ENCODE measurements at regions not wholly inside any gene's neighbourhood (a gene's known extent, or its start where the extent isn't known, plus 50 kb on each side); places are given as distances from the start of the nearest gene placed in this dataset.

GRCh38 chr9:110133608-110134210, 74.2 kb downstream of the C9orf152 start:
- Histone ChIP-seq H3K9me3 (no peaks in the 10 kb centered on the region), H3K27me3 (ENCODE audit: low read depth) (no peaks in the 10 kb centered on the region), H3K36me3 (peaks cover 25% of the 10 kb centered on the region), H3K4me1 (peaks cover 41% of the 10 kb centered on the region), H3K4me3 (no peak overlapping the region), H3K27ac (no peak overlapping the region)
- no peak for TF ChIP-seq CTCF (IDR thresholded peaks at IDR 0.05)
- no peak for DNase-seq
- peak in 1 of 2 donors; percentile 36 for ATAC-seq
- intact Hi-C loops (cut with DNase I), result no loop called here

- Histone ChIP-seq H3K9me3 (no peaks in the 10 kb centered on the region), H3K4me1 (peaks cover 41% of the 10 kb centered on the region), H3K27ac (no peak overlapping the region), H3K27me3 (ENCODE audit: low read depth) (no peaks in the 10 kb centered on the region), H3K36me3 (peaks cover 37% of the 10 kb centered on the region), H3K4me3 (no peak overlapping the region)
- intact Hi-C loops (cut with DNase I), result no loop called here
- DNase-seq (no peak), ATAC-seq (no peak)
- no peak for TF ChIP-seq CTCF (IDR thresholded peaks at IDR 0.05)
Measured at GRCh38 chr9:110135846-110136245, 72.1 kb downstream of the C9orf152 start.

GRCh38 chr9:110136802-110137201, 71.2 kb downstream of the C9orf152 start:
- Histone ChIP-seq H3K27ac (no peak overlapping the region), H3K27me3 (ENCODE audit: low read depth) (no peaks in the 10 kb centered on the region), H3K9me3 (no peaks in the 10 kb centered on the region), H3K36me3 (peaks cover 37% of the 10 kb centered on the region), H3K4me3 (no peak overlapping the region), H3K4me1 (peaks cover 49% of the 10 kb centered on the region)
- DNase-seq (no peak), ATAC-seq (no peak)
- TF ChIP-seq CTCF (IDR thresholded peaks at IDR 0.05), result no peak
- intact Hi-C loops (cut with DNase I), result no loop called here

- no peak for ATAC-seq
- no peak for DNase-seq
- intact Hi-C loops (cut with DNase I), result no loop called here
- H3K27me3 ChIP-seq (ENCODE audit: low read depth), result no peaks in the 10 kb centered on the region
- no peaks in the 10 kb centered on the region for H3K9me3 ChIP-seq
- no peak for TF ChIP-seq CTCF (IDR thresholded peaks at IDR 0.05)
- peaks cover 70% of the 10 kb centered on the region for H3K4me1 ChIP-seq
- H3K36me3 ChIP-seq, result peaks cover 37% of the 10 kb centered on the region
- H3K27ac ChIP-seq, result no peak overlapping the region
- H3K4me3 ChIP-seq, result no peak overlapping the region
Measured at GRCh38 chr9:110140276-110140675, 67.7 kb downstream of the C9orf152 start.

GRCh38 chr9:110141227-110141793, 66.6 kb downstream of the C9orf152 start:
- Histone ChIP-seq H3K27ac (peak overlapping the region; percentile 15), H3K27me3 (ENCODE audit: low read depth) (no peaks in the 10 kb centered on the region), H3K4me3 (no peak overlapping the region), H3K36me3 (peaks cover 36% of the 10 kb centered on the region), H3K9me3 (no peaks in the 10 kb centered on the region), H3K4me1 (peaks cover 65% of the 10 kb centered on the region)
- ATAC-seq, result peak in 1 of 2 donors; percentile 53
- no peak for TF ChIP-seq CTCF (IDR thresholded peaks at IDR 0.05)
- intact Hi-C loops (cut with DNase I), result no loop called here
- DNase-seq, result no peak
